Mesothelial cell of epicardium (in vitro differentiated cells): ENCODE measurements at regions not wholly inside any gene's neighbourhood (a gene's known extent, or its start where the extent isn't known, plus 50 kb on each side); places are given as distances from the start of the nearest gene placed in this dataset.

ENCODE experiments used
- DNase-seq, 2 experiments: peaks; one replicate each; pipeline ENCODE4 v3.0.0; 2021; ENCODE audit warnings: low spot score in 2 of 2; ENCODE audit not compliant: unreplicated experiment in 2 of 2
- H3K27ac Mint-ChIP-seq: 2 replicates; pipeline ENCODE4 v1.8.0; 2021; ENCODE audit warnings: mixed read lengths
- H3K27me3 Mint-ChIP-seq: 2 replicates; pipeline ENCODE4 v1.8.0; 2021; ENCODE audit warnings: low read depth, mixed read lengths
- H3K36me3 Mint-ChIP-seq: 2 replicates; pipeline ENCODE4 v1.8.0; 2021; ENCODE audit warnings: mixed read lengths
- H3K4me1 Mint-ChIP-seq: 2 replicates; pipeline ENCODE4 v1.8.0; 2021; ENCODE audit warnings: mixed read lengths
- H3K4me3 Mint-ChIP-seq: 2 replicates; pipeline ENCODE4 v1.8.0; 2021; ENCODE audit warnings: mild to moderate bottlenecking, moderate library complexity, mixed read lengths
- H3K9me3 Mint-ChIP-seq: 2 replicates; pipeline ENCODE4 v1.8.0; 2021; ENCODE audit warnings: mixed read lengths
- TF ChIP-seq, protein P1 (sequence below): fragments of 200-600 bp; sonication (generic); IDR thresholded peaks from one replicate; pipeline ENCODE4 v1.5.0; 2021; ENCODE audit warnings: antibody characterized with exemption; ENCODE audit not compliant: unreplicated experiment

DNA sequence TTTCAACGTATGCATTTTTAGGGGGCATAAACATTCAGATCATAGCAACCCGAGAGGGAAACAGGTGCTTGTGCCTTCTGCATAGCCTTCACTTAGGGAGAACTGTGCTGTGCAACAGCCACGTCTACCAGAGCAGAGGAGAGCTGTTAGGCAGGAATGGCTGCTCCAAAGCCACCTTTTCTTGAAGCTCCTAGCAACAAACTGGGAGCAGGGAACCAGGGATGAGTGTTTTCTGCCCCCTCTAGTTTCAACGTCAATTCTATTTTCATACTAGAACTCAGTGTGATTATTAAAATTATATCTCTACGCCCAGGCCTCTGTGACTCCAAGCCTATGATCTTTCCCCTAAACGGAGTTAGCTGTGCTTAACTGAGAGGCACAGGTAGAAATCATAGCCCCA lies 290.0 kb downstream of the HAPSTR1 start:
- Mint-ChIP-seq H3K9me3 (no peaks in the 10 kb centered on the region), H3K36me3 (no peaks in the 10 kb centered on the region), H3K4me3 (no peak overlapping the region), H3K27me3 (peaks cover 31% of the 10 kb centered on the region), H3K4me1 (no peaks in the 10 kb centered on the region), H3K27ac (no peak overlapping the region)
- DNase-seq, result no peak
- TF ChIP-seq, protein P1, sequence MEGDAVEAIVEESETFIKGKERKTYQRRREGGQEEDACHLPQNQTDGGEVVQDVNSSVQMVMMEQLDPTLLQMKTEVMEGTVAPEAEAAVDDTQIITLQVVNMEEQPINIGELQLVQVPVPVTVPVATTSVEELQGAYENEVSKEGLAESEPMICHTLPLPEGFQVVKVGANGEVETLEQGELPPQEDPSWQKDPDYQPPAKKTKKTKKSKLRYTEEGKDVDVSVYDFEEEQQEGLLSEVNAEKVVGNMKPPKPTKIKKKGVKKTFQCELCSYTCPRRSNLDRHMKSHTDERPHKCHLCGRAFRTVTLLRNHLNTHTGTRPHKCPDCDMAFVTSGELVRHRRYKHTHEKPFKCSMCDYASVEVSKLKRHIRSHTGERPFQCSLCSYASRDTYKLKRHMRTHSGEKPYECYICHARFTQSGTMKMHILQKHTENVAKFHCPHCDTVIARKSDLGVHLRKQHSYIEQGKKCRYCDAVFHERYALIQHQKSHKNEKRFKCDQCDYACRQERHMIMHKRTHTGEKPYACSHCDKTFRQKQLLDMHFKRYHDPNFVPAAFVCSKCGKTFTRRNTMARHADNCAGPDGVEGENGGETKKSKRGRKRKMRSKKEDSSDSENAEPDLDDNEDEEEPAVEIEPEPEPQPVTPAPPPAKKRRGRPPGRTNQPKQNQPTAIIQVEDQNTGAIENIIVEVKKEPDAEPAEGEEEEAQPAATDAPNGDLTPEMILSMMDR, result no peak

DNA sequence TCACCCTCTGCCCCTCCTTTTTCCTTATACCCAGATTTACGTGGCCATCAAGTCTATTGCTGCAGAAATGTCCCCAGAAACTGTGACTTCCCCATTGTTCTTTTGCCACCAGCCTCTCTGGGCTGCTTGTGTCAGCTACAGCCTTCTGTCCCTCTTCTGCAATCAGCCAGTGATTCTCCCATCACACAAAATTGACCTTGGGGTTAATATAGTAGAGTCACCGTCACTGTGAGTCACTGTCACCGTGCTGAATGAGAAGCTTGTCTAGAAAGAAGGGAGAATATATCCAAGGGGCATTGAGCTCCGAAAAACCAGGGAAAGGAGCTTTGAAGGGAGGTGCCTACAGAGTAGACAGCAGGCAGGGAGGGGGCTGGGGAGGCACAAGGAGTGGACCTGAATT lies 290.5 kb downstream of the HAPSTR1 start:
- TF ChIP-seq, protein P1, result no peak
- no peak for DNase-seq
- no peak overlapping the region for H3K27ac Mint-ChIP-seq
- H3K9me3 Mint-ChIP-seq, result no peaks in the 10 kb centered on the region
- no peak overlapping the region for H3K4me3 Mint-ChIP-seq
- H3K36me3 Mint-ChIP-seq, result no peaks in the 10 kb centered on the region
- H3K4me1 Mint-ChIP-seq, result no peaks in the 10 kb centered on the region
- H3K27me3 Mint-ChIP-seq, result peaks cover 31% of the 10 kb centered on the region

DNA sequence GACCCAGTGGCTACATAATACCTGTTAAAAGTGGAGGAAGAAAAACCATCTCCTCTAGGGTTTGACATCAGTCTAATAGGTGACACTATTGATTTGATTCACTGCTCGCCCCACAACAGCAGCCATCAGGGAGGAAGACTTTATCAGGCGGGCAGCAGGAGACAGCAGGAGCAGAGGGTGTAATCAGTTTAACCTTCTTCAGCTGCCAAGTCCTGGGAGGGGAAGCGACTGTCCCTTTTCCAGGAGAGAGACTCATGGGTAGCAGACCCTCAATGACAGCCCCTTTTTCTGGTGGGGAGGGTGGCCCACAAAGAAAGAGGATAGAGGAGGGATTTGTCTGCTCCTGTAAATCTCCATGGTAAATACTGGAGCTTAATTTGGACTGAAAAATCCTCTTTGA lies 291.8 kb downstream of the HAPSTR1 start:
- TF ChIP-seq, protein P1, result no peak
- Mint-ChIP-seq H3K4me3 (no peak overlapping the region), H3K9me3 (peaks cover 12% of the 10 kb centered on the region), H3K27ac (no peak overlapping the region), H3K27me3 (peaks cover 31% of the 10 kb centered on the region), H3K4me1 (no peaks in the 10 kb centered on the region), H3K36me3 (no peaks in the 10 kb centered on the region)
- no peak for DNase-seq

DNA sequence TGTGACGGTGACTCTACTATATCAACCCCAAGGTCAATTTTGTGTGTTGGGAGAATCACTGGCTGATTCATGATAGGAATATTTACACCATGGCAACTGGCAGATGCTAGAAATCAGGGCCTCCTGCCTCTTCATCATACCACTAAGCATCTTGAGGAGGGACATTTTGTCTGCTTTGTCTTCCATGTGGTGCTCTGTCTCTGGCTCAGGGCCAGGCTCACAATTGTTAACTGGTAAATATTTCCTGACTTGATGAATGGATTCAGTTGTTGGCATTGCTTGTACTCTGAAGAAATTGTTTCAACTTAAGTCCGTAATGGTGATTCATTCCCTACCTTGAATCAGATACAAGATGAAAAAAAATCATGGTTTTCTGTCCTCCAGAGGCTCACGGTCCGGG lies 292.7 kb downstream of the HAPSTR1 start:
- H3K27me3 Mint-ChIP-seq, result peaks cover 26% of the 10 kb centered on the region
- H3K9me3 Mint-ChIP-seq, result peaks cover 18% of the 10 kb centered on the region
- H3K36me3 Mint-ChIP-seq, result no peaks in the 10 kb centered on the region
- no peak overlapping the region for H3K4me3 Mint-ChIP-seq
- H3K27ac Mint-ChIP-seq, result no peak overlapping the region
- DNase-seq, result no peak
- TF ChIP-seq, protein P1, result no peak
- no peaks in the 10 kb centered on the region for H3K4me1 Mint-ChIP-seq

DNA sequence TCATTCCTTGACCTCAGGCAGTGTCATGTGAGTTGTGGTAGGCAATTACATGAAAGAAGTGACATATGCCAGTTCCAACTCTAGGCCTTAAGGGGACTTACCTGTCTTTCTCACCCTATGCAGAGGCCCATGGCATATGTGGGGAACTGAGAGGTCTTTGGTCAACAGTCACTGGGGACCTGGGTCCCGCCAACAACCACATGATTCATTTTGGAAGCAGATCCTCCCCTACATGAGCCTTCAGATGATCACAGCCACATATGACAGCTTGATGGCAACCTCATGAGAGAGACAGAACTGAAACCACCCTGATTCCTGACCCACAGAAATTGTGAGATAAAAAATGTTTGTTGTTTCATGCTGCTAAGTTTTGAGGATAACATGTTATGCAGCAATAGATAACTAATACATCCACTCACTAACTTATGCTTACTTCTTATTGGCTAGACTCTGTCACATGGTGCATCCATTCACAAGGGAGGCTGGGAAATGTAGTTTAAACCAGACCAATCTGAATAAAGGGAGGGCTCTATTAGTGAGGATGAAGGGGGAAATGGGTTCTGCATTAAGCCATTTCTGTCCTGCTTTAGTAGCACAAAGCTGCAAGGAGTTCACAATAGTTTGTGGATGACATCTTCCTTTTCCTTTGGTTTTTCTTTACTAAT lies 298.2 kb downstream of the HAPSTR1 start:
- Mint-ChIP-seq H3K4me1 (no peaks in the 10 kb centered on the region), H3K27ac (no peak overlapping the region), H3K27me3 (peaks cover 14% of the 10 kb centered on the region), H3K36me3 (no peaks in the 10 kb centered on the region), H3K9me3 (peaks cover 20% of the 10 kb centered on the region), H3K4me3 (no peak overlapping the region)
- TF ChIP-seq, protein P1, result no peak
- DNase-seq, result no peak

DNA sequence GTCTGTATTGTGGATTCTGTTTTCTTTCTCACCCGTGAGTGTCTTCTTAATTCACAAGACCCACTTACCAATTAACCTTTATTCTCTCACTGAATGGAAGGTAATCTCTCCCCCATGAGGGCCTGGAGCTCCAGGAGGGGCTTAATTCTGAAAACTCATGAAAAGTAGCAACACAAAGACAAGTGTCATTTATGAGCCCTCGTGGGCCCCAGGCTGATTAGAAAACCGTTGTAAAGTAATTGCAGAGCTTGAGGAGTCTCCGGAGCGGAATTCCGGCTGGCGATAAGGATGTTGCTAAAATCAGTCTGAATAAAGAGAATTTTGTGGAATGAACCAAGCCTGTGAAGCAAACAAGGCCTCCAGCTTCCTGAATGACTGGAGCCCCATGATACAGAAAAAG lies 301.5 kb downstream of the HAPSTR1 start:
- TF ChIP-seq, protein P1, result no peak
- Mint-ChIP-seq H3K4me3 (no peak overlapping the region), H3K27ac (no peak overlapping the region), H3K27me3 (peaks cover 27% of the 10 kb centered on the region), H3K36me3 (no peaks in the 10 kb centered on the region), H3K4me1 (no peaks in the 10 kb centered on the region), H3K9me3 (peaks cover 14% of the 10 kb centered on the region)
- DNase-seq, result no peak
